Neural crest cell (in vitro differentiated cells): ENCODE measurements at regions not wholly inside any gene's neighbourhood (a gene's known extent, or its start where the extent isn't known, plus 50 kb on each side); places are given as distances from the start of the nearest gene placed in this dataset.
"Not testable (repeated sequence)": the region's sequence is repeated elsewhere in the genome, so short reads cannot be mapped to it uniquely, and the experiment has no call there.

Experiments
- DNase-seq: peaks from one replicate; pipeline ENCODE4 v3.0.0; 2021; ENCODE audit warnings: low read depth, mixed read lengths, low spot score
- H3K27ac Mint-ChIP-seq: one replicate; pipeline ENCODE4 v1.8.0; 2021; ENCODE audit warnings: mild to moderate bottlenecking, mixed read lengths; ENCODE audit not compliant: unreplicated experiment
- H3K27me3 Mint-ChIP-seq: 2 replicates; pipeline ENCODE4 v1.8.0; 2021; ENCODE audit warnings: low read depth, mild to moderate bottlenecking, mixed read lengths
- H3K36me3 Mint-ChIP-seq: 2 replicates; pipeline ENCODE4 v1.8.0; 2021; ENCODE audit warnings: low read depth, mild to moderate bottlenecking, mixed read lengths
- H3K4me1 Mint-ChIP-seq: 2 replicates; pipeline ENCODE4 v1.8.0; 2021; ENCODE audit warnings: mixed read lengths
- H3K4me3 Mint-ChIP-seq: one replicate; pipeline ENCODE4 v1.8.0; 2021; ENCODE audit warnings: mild to moderate bottlenecking, mixed read lengths
- H3K9me3 Mint-ChIP-seq: 2 replicates; pipeline ENCODE4 v1.8.0; 2021; ENCODE audit warnings: mixed read lengths
- CTCF ChIP-seq: fragments of 200-600 bp; sonication (generic); conservative IDR thresholded peaks from 2 replicates; pipeline ENCODE4 v1.5.0; 2021; ENCODE audit warnings: antibody characterized with exemption, mild to moderate bottlenecking

DNA sequence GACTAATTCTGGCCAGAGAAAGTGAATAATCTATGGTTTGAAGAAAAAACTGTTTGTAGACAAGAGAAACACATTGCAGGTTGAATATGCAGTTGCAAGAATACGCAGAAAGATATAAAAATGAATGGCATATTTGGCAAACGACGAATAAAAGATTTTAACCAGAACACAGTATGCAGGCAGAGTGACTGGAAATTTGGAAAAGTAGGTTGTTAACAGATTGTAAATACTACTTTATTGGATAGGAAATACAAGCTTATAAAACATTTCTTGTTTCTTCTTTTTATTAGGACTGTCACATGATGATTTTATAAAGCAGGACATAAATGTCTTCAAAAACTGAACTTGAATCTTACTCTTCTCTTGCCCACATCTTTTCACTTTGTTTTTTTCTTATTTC lies 573.3 kb upstream of the PBX1 start:
- H3K36me3 Mint-ChIP-seq: no peaks in the 10 kb centered on the region
- H3K27me3 Mint-ChIP-seq: peaks cover 8% of the 10 kb centered on the region

DNA sequence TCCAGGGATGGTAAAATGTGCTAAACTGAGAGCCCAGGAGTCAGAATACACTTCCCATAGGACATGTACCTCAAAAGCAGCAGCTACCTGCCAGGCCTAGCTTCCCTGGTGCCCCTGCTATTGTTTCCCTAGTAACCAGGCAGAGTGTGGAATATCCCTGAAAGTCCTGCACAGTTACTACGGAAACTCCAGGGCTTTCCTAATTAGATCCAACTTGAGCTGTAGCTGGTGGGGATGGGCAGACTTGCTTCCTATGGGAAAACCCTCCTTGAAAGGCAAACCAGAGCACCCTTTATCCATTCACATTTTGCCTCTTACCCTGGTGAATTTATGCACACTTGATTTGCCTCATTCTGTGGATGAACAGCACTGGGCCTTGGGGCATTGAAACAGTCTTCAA lies 559.9 kb upstream of the PBX1 start:
- DNase-seq: no peak
- no peak for TF ChIP-seq CTCF
- Mint-ChIP-seq H3K9me3 (peaks cover 14% of the 10 kb centered on the region), H3K4me1 (peaks cover 4% of the 10 kb centered on the region), H3K27me3 (no peaks in the 10 kb centered on the region), H3K4me3 (no peak overlapping the region), H3K36me3 (peaks cover 9% of the 10 kb centered on the region), H3K27ac (no peak overlapping the region)

More for the DNA sequence above, 573.3 kb upstream of the PBX1 start:
- no peak for TF ChIP-seq CTCF
- Mint-ChIP-seq H3K4me3 (no peak overlapping the region), H3K9me3 (no peaks in the 10 kb centered on the region), H3K4me1 (no peaks in the 10 kb centered on the region), H3K27ac (no peak overlapping the region)
- no peak for DNase-seq

- not testable (repeated sequence) for H3K27ac Mint-ChIP-seq, H3K36me3 Mint-ChIP-seq, DNase-seq, H3K4me3 Mint-ChIP-seq, H3K27me3 Mint-ChIP-seq, H3K4me1 Mint-ChIP-seq
- peaks cover 13% of the 10 kb centered on the region for H3K9me3 Mint-ChIP-seq
Observed at GRCh38 chr1:164006186-164006585, 552.8 kb upstream of the PBX1 start.

- peaks cover 7% of the 10 kb centered on the region for H3K36me3 Mint-ChIP-seq
- H3K4me1 Mint-ChIP-seq: no peaks in the 10 kb centered on the region
- H3K4me3 Mint-ChIP-seq: no peak overlapping the region
- TF ChIP-seq CTCF: no peak
- no peak for DNase-seq
- no peaks in the 10 kb centered on the region for H3K27me3 Mint-ChIP-seq
- peaks cover 11% of the 10 kb centered on the region for H3K9me3 Mint-ChIP-seq
- H3K27ac Mint-ChIP-seq: no peak overlapping the region
Observed at GRCh38 chr1:164006621-164007020, 552.4 kb upstream of the PBX1 start.

DNA sequence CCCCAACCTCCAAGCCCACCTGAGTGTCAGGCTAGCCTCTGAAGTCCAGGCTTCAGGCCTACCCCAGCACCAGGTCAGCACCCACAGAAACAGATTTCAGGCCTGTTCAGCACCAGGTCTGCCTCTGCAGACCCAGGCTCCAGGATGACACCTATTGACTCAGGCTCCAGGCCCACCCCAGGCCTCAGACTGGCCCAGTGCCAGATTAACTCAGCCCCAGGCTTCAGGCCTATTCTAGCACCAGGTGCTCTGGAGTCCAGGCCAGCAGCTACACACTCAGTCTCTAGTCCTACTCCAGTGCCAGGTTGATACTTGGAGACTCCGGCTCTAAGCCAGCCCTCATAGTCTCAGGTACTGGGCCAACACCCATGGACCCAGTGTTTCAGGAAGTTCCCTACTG lies 541.7 kb upstream of the PBX1 start:
- TF ChIP-seq CTCF: no peak
- Mint-ChIP-seq H3K27me3 (no peaks in the 10 kb centered on the region), H3K4me3 (no peak overlapping the region), H3K4me1 (no peaks in the 10 kb centered on the region), H3K36me3 (peaks cover 5% of the 10 kb centered on the region), H3K27ac (no peak overlapping the region), H3K9me3 (peaks cover 6% of the 10 kb centered on the region)
- DNase-seq: no peak

DNA sequence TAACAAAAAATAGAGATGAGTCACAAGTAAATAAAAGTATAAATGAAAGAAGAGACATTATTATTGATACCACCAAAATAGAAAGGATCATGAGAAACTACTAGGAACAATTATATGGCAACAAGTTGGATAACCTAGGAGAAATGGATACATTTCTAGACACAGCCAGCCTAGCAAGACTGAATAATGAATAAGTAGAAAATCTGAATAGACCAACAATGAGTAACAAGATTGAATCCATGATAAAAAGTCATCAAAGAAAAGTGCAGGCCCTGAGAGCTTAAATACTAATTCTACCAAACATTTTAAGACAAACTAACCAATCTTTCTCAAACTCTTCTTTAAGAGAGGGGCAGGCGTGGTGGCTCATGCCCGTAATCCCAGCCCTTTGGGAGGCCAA lies 538.6 kb upstream of the PBX1 start:
- Mint-ChIP-seq H3K4me1 (no peaks in the 10 kb centered on the region), H3K4me3 (no peak overlapping the region), H3K27ac (no peak overlapping the region), H3K9me3 (peaks cover 6% of the 10 kb centered on the region), H3K36me3 (peaks cover 5% of the 10 kb centered on the region), H3K27me3 (no peaks in the 10 kb centered on the region)
- DNase-seq: no peak
- no peak for TF ChIP-seq CTCF
